ENCODE measurements at regions not wholly inside any gene's neighbourhood (a gene's known extent, or its start where the extent isn't known, plus 50 kb on each side); places are given as distances from the start of the nearest gene placed in this dataset.

GRCh38 chr6:30823534-30823865 is 60.8 kb upstream of the DDR1 start:
- H4K20me1 ChIP-seq (ENCODE audit: control insufficient read depth, insufficient read depth): no peaks in the 10 kb centered on the region
- SMC1A ChIA-PET (ENCODE audit: uncharacterized antibody, unreplicated experiment): interaction anchor here (1.1 to 16.8 kb wide), 10 partner anchors 12 to 90 kb away, joined by 3 to 217 read pairs (median 15); partner anchors contain the start of gene VARS2
- no peak overlapping the region for H3K4me2 ChIP-seq (ENCODE audit: control insufficient read depth, insufficient read depth)
- FAIRE-seq (no peak), DNase-seq (ENCODE audit: low read depth, low spot score) (no peak), ATAC-seq (no peak)
- H3K4me1 ChIP-seq (ENCODE audit: control insufficient read depth, insufficient read depth, low read length): peaks cover 22% of the 10 kb centered on the region
- no peaks in the 10 kb centered on the region for H3K27me3 ChIP-seq (replicated peaks in 1 of 2; ENCODE audit: control insufficient read depth in 2 of 2, insufficient read depth in 2 of 2, low read length in 1 of 2)
- RAD21 ChIA-PET (ENCODE audit: unreplicated experiment): interaction anchor here (1.7 to 7.1 kb wide), 6 partner anchors 11 to 87 kb away, joined by 6 to 45 read pairs (median 16); partner anchors contain the start of gene IER3
- in situ Hi-C loops (cut with MboI): loop anchor here (5.0 kb wide), 2 partner anchors 54 to 141 kb away; no protein-coding TSS in a partner anchor
- no peaks in the 10 kb centered on the region for H3K9me3 ChIP-seq (replicated peaks; ENCODE audit: control insufficient read depth, insufficient read depth, low read length)
- H2AFZ ChIP-seq (ENCODE audit: control insufficient read depth, low read depth, low read length): no peak overlapping the region
- no peak overlapping the region for H3K9ac ChIP-seq (ENCODE audit: control insufficient read depth, insufficient read depth, low read length)
- no peaks in the 10 kb centered on the region for H3K79me2 ChIP-seq (ENCODE audit: control insufficient read depth, insufficient read depth, low read length)
- CTCF ChIA-PET: interaction anchor here (0.5 to 4.9 kb wide), 7 partner anchors 53 to 93 kb away, joined by 3 to 36 read pairs (median 15); partner anchors contain the start of genes IER3 and VARS2
- no peak overlapping the region for H3K4me3 ChIP-seq
- H3K36me3 ChIP-seq (ENCODE audit: control insufficient read depth in 2 of 2, insufficient read depth in 2 of 2, low read length in 1 of 2): no peaks in the 10 kb centered on the region
- intact Hi-C loops (cut with micrococcal nuclease; ENCODE audit: unreplicated experiment): no loop called here
- no peak overlapping the region for H3K27ac ChIP-seq (ENCODE audit: control insufficient read depth, insufficient read depth)
- POLR2A ChIA-PET: interaction anchor here (0.8 to 6.0 kb wide), 4 partner anchors 13 to 64 kb away, joined by 3 to 34 read pairs (median 6); no protein-coding TSS in a partner anchor
- no TSS peak for BruUV-seq (replicated peaks)
- WGBS (ENCODE audit: insufficient coverage, insufficient replicate concordance, low lambda C conversion rate, missing lambda C conversion rate): 62% methylated on average over 4 of the region's 4 CpGs
- TF ChIP-seq TCF7 (IDR thresholded peaks at IDR 0.05; ENCODE audit: borderline replicate concordance) (no peak), HDAC2 (IDR thresholded peaks at IDR 0.05) (no peak), NR2C2 (IDR thresholded peaks at IDR 0.05; ENCODE audit: borderline replicate concordance, control insufficient read depth, insufficient read length, low read depth) (no peak), ZNF622 (IDR thresholded peaks at IDR 0.05) (no peak), JUNB (IDR thresholded peaks at IDR 0.05) (no peak), MEF2B (IDR thresholded peaks at IDR 0.05; ENCODE audit: partially characterized antibody, poor library complexity, severe bottlenecking) (no peak), SUPT20H (IDR thresholded peaks at IDR 0.05; ENCODE audit: borderline replicate concordance, control insufficient read depth, low read depth, low read length) (no peak), CBX3 (IDR thresholded peaks at IDR 0.05; ENCODE audit: borderline replicate concordance, low read depth) (no peak)

All from GM12878 (cell line).